Esophagus squamous epithelium (tissue), 5 donors: ENCODE measurements at regions not wholly inside any gene's neighbourhood (a gene's known extent, or its start where the extent isn't known, plus 50 kb on each side); places are given as distances from the start of the nearest gene placed in this dataset.

ENCODE experiments used
- DNase-seq: peaks from one replicate; lab custom pipeline; 2025; lab: John Stamatoyannopoulos, UW
- H3K27ac ChIP-seq, 4 donors: fragments of 200-600 bp; sonication (generic); one replicate each; pipeline ENCODE4 v1.5.1; 2016 to 2019; ENCODE audit warnings: mild to moderate bottlenecking in 1 of 4
- H3K27me3 ChIP-seq, 4 donors: fragments of 200-600 bp; sonication (generic); 1 replicate in 3 of 4; 2 replicates in 1 of 4; pipeline versions ENCODE4 v1.5.1 to v1.6.0; 2017 to 2021; ENCODE audit warnings: antibody characterized with exemption in 1 of 4
- H3K36me3 ChIP-seq, 3 donors: fragments of 200-600 bp; sonication (generic); one replicate each; pipeline ENCODE4 v1.5.1; 2016 to 2019
- H3K4me1 ChIP-seq, 3 donors: fragments of 200-600 bp; sonication (generic); one replicate each; pipeline ENCODE4 v1.5.1; 2017 to 2019
- H3K4me3 ChIP-seq, 4 donors: fragments of 200-600 bp; sonication (generic); 1 replicate in 3 of 4; 2 replicates in 1 of 4; pipeline ENCODE4 v1.5.1; 2016 to 2019; ENCODE audit warnings: mild to moderate bottlenecking in 2 of 4, moderate library complexity in 1 of 4
- H3K9me3 ChIP-seq, 3 donors: fragments of 200-600 bp; sonication (generic); one replicate each; pipeline ENCODE4 v1.5.1; 2016 to 2019
- POLR2A ChIP-seq, 4 donors: fragments of 450-650 bp; IDR thresholded peaks; one replicate each; pipeline ENCODE4 v1.6.1; 2017; ENCODE audit warnings: antibody characterized with exemption in 4 of 4, mild to moderate bottlenecking in 4 of 4, moderate library complexity in 3 of 4
- WGBS, 2 donors: methylation state at CpG; one replicate each; pipeline ENCODE4 v1.1.5; 2018; 5-methylcytosine and 5-hydroxymethylcytosine counted together
- intact Hi-C: fragments of 100-400 bp; cut with DNase I; formaldehyde crosslinking; loops from one replicate; pipeline ENCODE4 v1.15.0; 2022
- TF ChIP-seq, protein P1 (sequence below), 6 experiments: fragments of 450-650 bp in 4 of 6; fragments of 200-600 bp in 2 of 6; sonication (generic) in 2 of 6; IDR thresholded peaks; one replicate each; pipeline ENCODE4 v1.5.1; 2016 to 2019; ENCODE audit warnings: antibody characterized with exemption in 6 of 6, mild to moderate bottlenecking in 4 of 6, moderate library complexity in 4 of 6
- donor health status: DM: yes; HTN: yes; CAD: no.

DNA sequence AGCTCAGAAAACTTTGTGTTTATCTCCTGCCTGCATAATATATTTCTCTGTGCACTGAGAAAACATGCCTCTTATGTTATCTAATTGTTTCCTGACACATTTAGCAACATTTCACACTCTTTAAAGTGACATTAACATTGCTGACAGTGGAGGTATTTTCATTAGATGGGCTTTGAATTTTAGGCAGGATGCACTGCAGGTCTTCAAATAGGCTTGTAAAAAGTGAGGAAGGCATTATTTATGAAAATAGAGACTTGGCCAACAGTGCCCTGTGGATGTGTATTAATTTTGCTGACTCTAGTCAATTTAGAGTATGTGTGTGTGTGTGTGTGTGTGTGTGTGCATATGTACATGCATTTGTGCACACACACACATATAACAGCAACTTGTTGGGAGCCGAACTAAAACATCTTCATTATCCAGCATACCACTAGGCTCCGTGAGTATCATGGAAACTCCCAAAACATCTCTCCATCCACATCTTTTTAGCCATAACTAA, 429.5 kb upstream of the WWC1 start:
- no peak for DNase-seq
- WGBS, 2 donors: 88 to 91% methylated on average over 2 of the region's 2 CpGs
- no peaks in the 10 kb centered on the region for H3K9me3 ChIP-seq
- no peak overlapping the region for H3K27ac ChIP-seq
- intact Hi-C loops: no loop called here
- TF ChIP-seq, protein P1, sequence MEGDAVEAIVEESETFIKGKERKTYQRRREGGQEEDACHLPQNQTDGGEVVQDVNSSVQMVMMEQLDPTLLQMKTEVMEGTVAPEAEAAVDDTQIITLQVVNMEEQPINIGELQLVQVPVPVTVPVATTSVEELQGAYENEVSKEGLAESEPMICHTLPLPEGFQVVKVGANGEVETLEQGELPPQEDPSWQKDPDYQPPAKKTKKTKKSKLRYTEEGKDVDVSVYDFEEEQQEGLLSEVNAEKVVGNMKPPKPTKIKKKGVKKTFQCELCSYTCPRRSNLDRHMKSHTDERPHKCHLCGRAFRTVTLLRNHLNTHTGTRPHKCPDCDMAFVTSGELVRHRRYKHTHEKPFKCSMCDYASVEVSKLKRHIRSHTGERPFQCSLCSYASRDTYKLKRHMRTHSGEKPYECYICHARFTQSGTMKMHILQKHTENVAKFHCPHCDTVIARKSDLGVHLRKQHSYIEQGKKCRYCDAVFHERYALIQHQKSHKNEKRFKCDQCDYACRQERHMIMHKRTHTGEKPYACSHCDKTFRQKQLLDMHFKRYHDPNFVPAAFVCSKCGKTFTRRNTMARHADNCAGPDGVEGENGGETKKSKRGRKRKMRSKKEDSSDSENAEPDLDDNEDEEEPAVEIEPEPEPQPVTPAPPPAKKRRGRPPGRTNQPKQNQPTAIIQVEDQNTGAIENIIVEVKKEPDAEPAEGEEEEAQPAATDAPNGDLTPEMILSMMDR (IDR thresholded peaks at IDR 0.05): no peak
- TF ChIP-seq POLR2A (IDR thresholded peaks at IDR 0.05): no peak
- H3K4me3 ChIP-seq: no peak overlapping the region
- H3K4me1 ChIP-seq: no peaks in the 10 kb centered on the region
- H3K27me3 ChIP-seq: no peaks in the 10 kb centered on the region
- no peaks in the 10 kb centered on the region for H3K36me3 ChIP-seq

DNA sequence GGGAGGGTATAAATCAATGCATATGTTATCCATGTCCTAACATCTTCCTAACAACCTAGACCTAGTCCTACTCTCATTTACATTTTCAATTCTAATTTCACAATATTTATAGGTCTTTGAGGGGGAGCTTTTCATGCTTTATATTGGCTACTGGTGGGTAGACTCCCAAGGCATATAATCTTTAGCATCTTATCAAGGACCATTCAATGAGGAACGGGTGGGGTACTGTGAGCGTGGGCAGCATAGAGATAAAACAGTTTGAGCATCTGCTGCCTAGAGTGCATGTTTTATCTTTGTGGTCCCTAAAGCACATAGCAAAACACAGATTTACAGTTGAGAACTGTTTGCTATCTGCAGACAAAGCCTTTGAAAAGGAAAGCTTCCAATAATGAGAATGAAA, 427.6 kb upstream of the WWC1 start:
- Histone ChIP-seq H3K27ac (no peak overlapping the region), H3K4me1 (no peaks in the 10 kb centered on the region), H3K4me3 (no peak overlapping the region), H3K9me3 (no peaks in the 10 kb centered on the region), H3K36me3 (no peaks in the 10 kb centered on the region), H3K27me3 (no peaks in the 10 kb centered on the region)
- DNase-seq: no peak
- TF ChIP-seq POLR2A (IDR thresholded peaks at IDR 0.05): no peak
- TF ChIP-seq, protein P1 (IDR thresholded peaks at IDR 0.05): no peak
- 82 to 89% methylated on average over 2 of the region's 2 CpGs for WGBS, 2 donors
- intact Hi-C loops: no loop called here

DNA sequence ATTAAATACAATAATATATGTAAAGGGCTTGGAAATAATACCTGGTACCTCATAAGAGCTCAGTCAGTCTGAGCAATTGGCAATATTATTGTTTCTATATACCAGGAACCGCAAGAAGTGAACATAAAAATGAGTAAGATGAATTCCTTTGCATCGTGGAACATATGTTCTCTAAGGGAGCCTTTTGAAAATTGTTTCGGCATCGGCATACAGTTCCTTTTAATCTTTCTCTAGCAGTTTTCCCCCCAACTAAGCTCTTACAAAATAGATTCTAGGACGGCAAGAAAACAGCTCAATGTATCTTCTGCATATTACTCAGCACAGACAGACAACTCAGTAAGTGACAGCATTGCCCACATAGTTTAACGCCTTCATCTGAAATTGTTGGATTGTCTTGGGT, 426.6 kb upstream of the WWC1 start:
- TF ChIP-seq, protein P1 (IDR thresholded peaks at IDR 0.05): no peak
- TF ChIP-seq POLR2A (IDR thresholded peaks at IDR 0.05): no peak
- Histone ChIP-seq H3K27me3 (no peaks in the 10 kb centered on the region), H3K9me3 (no peaks in the 10 kb centered on the region), H3K36me3 (no peaks in the 10 kb centered on the region), H3K27ac (no peak overlapping the region), H3K4me1 (no peaks in the 10 kb centered on the region), H3K4me3 (no peak overlapping the region)
- DNase-seq: no peak
- intact Hi-C loops: no loop called here
- 87 to 95% methylated on average over 6 of the region's 6 CpGs for WGBS, 2 donors

DNA sequence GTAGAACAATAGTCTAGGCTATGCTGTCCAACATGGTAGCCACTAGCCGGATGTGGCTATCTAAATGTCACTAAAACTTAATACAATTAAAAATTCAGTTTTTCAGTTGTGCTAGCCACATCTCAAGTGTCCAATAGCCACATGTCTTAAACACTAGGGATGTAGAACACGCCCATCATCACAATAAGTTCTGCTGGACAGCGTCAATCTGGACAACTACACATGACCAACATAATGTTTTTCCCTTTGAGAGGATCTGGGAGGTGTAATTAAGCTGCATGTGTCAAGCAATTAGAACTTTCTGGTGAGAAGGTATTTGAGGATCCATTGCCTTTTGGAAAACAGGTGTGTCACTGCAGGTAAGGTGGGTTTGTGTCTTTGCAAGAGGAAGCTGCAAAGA, 424.6 kb upstream of the WWC1 start:
- intact Hi-C loops: no loop called here
- WGBS, 2 donors: 87% methylated on average over 3 of the region's 3 CpGs
- H3K9me3 ChIP-seq: no peaks in the 10 kb centered on the region
- no peaks in the 10 kb centered on the region for H3K27me3 ChIP-seq
- TF ChIP-seq, protein P1 (IDR thresholded peaks at IDR 0.05): no peak
- no peak for TF ChIP-seq POLR2A (IDR thresholded peaks at IDR 0.05)
- no peaks in the 10 kb centered on the region for H3K36me3 ChIP-seq
- no peaks in the 10 kb centered on the region for H3K4me1 ChIP-seq
- no peak overlapping the region for H3K4me3 ChIP-seq
- no peak overlapping the region for H3K27ac ChIP-seq
- no peak for DNase-seq

DNA sequence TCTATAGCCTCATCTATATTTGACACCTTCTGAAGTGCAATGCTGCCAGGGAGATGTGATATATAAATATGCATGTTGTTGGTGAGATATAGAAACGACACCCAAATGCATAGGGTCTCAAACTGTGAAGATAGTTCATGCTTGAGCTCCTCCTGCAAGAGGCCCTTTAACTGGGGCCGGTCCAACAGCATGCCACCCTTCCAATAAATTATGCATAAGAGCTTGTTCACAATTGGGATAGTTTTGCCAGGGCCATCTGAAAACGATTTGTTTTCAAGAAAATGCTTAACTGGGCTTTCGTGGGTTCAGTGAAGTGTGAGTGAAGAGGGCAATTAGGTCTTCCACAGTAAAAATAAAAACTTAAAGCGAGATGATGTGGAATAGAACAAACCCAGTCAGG, 424.2 kb upstream of the WWC1 start:
- intact Hi-C loops: no loop called here
- WGBS, 2 donors: 71 to 73% methylated on average over 5 of the region's 5 CpGs
- H3K27ac ChIP-seq: no peak overlapping the region
- DNase-seq: no peak
- H3K9me3 ChIP-seq: no peaks in the 10 kb centered on the region
- H3K4me3 ChIP-seq: no peak overlapping the region
- H3K27me3 ChIP-seq: no peaks in the 10 kb centered on the region
- H3K4me1 ChIP-seq: no peaks in the 10 kb centered on the region
- H3K36me3 ChIP-seq: no peaks in the 10 kb centered on the region
- TF ChIP-seq, protein P1 (IDR thresholded peaks at IDR 0.05): no peak
- no peak for TF ChIP-seq POLR2A (IDR thresholded peaks at IDR 0.05)
